Sigmoid colon (tissue), 4 donors: ENCODE measurements at regions not wholly inside any gene's neighbourhood (a gene's known extent, or its start where the extent isn't known, plus 50 kb on each side); places are given as distances from the start of the nearest gene placed in this dataset.

Source experiments
- CTCF ChIP-seq, 4 experiments: fragments of 450-650 bp in 3 of 4; fragments of 200-600 bp in 1 of 4; IDR thresholded peaks; one replicate each; pipeline ENCODE4 v1.5.1; 2016 to 2019; ENCODE audit warnings: antibody characterized with exemption in 4 of 4, mild to moderate bottlenecking in 3 of 4, moderate library complexity in 2 of 4
- EP300 ChIP-seq, 4 donors: sonication (generic); formaldehyde crosslinking; IDR thresholded peaks; one replicate each; pipeline ENCODE4 v1.6.1; 2017; ENCODE audit warnings: antibody characterized with exemption in 4 of 4
- POLR2A ChIP-seq, 2 donors: fragments of 450-650 bp; IDR thresholded peaks; one replicate each; pipeline ENCODE4 v1.6.1; 2016; ENCODE audit warnings: antibody characterized with exemption in 2 of 2, mild to moderate bottlenecking in 2 of 2, moderate library complexity in 2 of 2
- POLR2AphosphoS5 ChIP-seq, 4 donors: sonication (generic); formaldehyde crosslinking; IDR thresholded peaks; one replicate each; pipeline ENCODE4 v1.6.1; 2017; ENCODE audit warnings: antibody characterized with exemption in 4 of 4

- TF ChIP-seq CTCF (IDR thresholded peaks at IDR 0.05) (no peak), EP300 (IDR thresholded peaks at IDR 0.05) (no peak), POLR2A (IDR thresholded peaks at IDR 0.05) (no peak), POLR2AphosphoS5 (IDR thresholded peaks at IDR 0.05) (no peak)
These were observed 65.9 kb upstream of the AMN1 start for GRCh38 chr12:31794745-31795144.
